ENCODE measurements at regions not wholly inside any gene's neighbourhood (a gene's known extent, or its start where the extent isn't known, plus 50 kb on each side); places are given as distances from the start of the nearest gene placed in this dataset.

GRCh38 chr9:121576281-121577075 is 75.0 kb upstream of the DAB2IP start:
- H3K4me3 ChIP-seq (ENCODE audit: extremely low read depth in 1 of 4, insufficient read depth in 2 of 4, low read depth in 3 of 4, low read length in 4 of 4): no peak overlapping the region
- peaks cover 0 to 5% (median 2%) of the 10 kb centered on the region in 4 experiments; a peak in 3 of 7 replicates for H3K4me1 ChIP-seq (replicated peaks in 1 of 4; ENCODE audit: control insufficient read depth in 3 of 4, insufficient read depth in 4 of 4, low read length in 3 of 4)
- H4K91ac ChIP-seq (replicated peaks; ENCODE audit: insufficient read length, low read length): no peak overlapping the region
- H3K56ac ChIP-seq (replicated peaks; ENCODE audit: insufficient read length, low read depth, low read length): no peak overlapping the region
- H3K4me2 ChIP-seq (ENCODE audit: insufficient read depth in 1 of 2, low read depth in 2 of 2, low read length in 2 of 2): no peak overlapping the region
- H3K9me3 ChIP-seq (ENCODE audit: insufficient read depth in 2 of 2, low read depth in 1 of 2, low read length in 1 of 2): no peaks in the 10 kb centered on the region
- H2AFZ ChIP-seq (ENCODE audit: low read length): no peak overlapping the region
- WGBS, 2 experiments (ENCODE audit: extremely low coverage in 1 of 2, insufficient coverage in 1 of 2, insufficient read length in 1 of 2, insufficient replicate concordance in 2 of 2, low coverage in 1 of 2, low lambda C conversion rate in 2 of 2, missing lambda C conversion rate in 1 of 2): 87% methylated on average over 6 of the region's 7 CpGs; no CpG with 5 or more reads in 1 of the 2 experiments
- H3K9ac ChIP-seq (replicated peaks in 1 of 4; ENCODE audit: extremely low read depth in 1 of 4, low read depth in 3 of 4, low read length in 3 of 4): no peak overlapping the region
- no peak overlapping the region for H3K4ac ChIP-seq (replicated peaks; ENCODE audit: insufficient read length, low read depth, low read length)
- no peak for FAIRE-seq
- no peaks in the 10 kb centered on the region for H3K79me1 ChIP-seq (ENCODE audit: low read depth, low read length)
- H2BK5ac ChIP-seq (ENCODE audit: low read depth, low read length): no peak overlapping the region
- H4K20me1 ChIP-seq (replicated peaks in 1 of 2; ENCODE audit: control insufficient read depth in 1 of 2, insufficient read depth in 2 of 2, low read length in 2 of 2): no peaks in the 10 kb centered on the region
- H2BK12ac ChIP-seq (ENCODE audit: low read depth, low read length): no peak overlapping the region
- no peak overlapping the region for H2AK5ac ChIP-seq (ENCODE audit: low read depth, low read length)
- H4K5ac ChIP-seq (ENCODE audit: insufficient read length, low read depth, low read length): no peak overlapping the region
- H2BK20ac ChIP-seq (ENCODE audit: low read length): no peak overlapping the region
- no peak overlapping the region for H3K18ac ChIP-seq (ENCODE audit: extremely low read depth, low read length)
- H3K79me2 ChIP-seq (ENCODE audit: control insufficient read depth in 1 of 2, insufficient read depth in 2 of 2, low read length in 2 of 2): no peaks in the 10 kb centered on the region
- ChIA-PET CTCF (ENCODE audit: partially characterized antibody) (interaction anchor here (0.8 to 8.4 kb wide), 14 partner anchors 9 to 354 kb away, joined by 3 to 57 read pairs (median 4); no protein-coding TSS in a partner anchor), POLR2A (ENCODE audit: partially characterized antibody) (interaction anchor here (1.1 to 1.2 kb wide), 2 partner anchors 12 to 26 kb away, joined by 3 to 5 read pairs; no protein-coding TSS in a partner anchor)
- no peak overlapping the region for H2BK15ac ChIP-seq (ENCODE audit: low read length)
- no peak overlapping the region for H3K27ac ChIP-seq (ENCODE audit: low read depth, low read length)
- no peak overlapping the region for H3K23ac ChIP-seq (ENCODE audit: insufficient read length)
- H3K14ac ChIP-seq (ENCODE audit: insufficient read length): no peak overlapping the region
- no peak overlapping the region for H4K8ac ChIP-seq (ENCODE audit: extremely low read depth, insufficient read depth, low read length)
- H3K27me3 ChIP-seq (replicated peaks in 1 of 4; ENCODE audit: control insufficient read depth in 3 of 4, extremely low read depth in 1 of 4, insufficient read depth in 3 of 4, low read length in 3 of 4): no peaks in the 10 kb centered on the region; a peak in 2 of 7 replicates
- 0 out of 2 replicates have a peak, but pooled peaks cover 2% of the 10 kb centered on the region for H3K23me2 ChIP-seq (ENCODE audit: low read depth, low read length)
- no peaks in the 10 kb centered on the region for H3K36me3 ChIP-seq (ENCODE audit: control insufficient read depth in 2 of 4, insufficient read depth in 4 of 4, low read length in 3 of 4)
- no peak for DNase-seq (ENCODE audit: low read depth in 1 of 2, low spot score in 2 of 2)
- TF ChIP-seq GABPA (IDR thresholded peaks at IDR 0.05; ENCODE audit: borderline replicate concordance, insufficient read depth, low read length) (no peak), RAD21 (IDR thresholded peaks at IDR 0.05 in 1 of 2, conservative IDR thresholded peaks at IDR 0.05 in 1 of 2; ENCODE audit: low read depth in 2 of 2, low read length in 2 of 2) (peak in 1 of 2 experiments; percentile 22; a peak in 2 of 4 replicates)
- H2BK120ac ChIP-seq (replicated peaks; ENCODE audit: low read depth, low read length): no peak overlapping the region
